SK-N-MC (cell line): ENCODE measurements at regions not wholly inside any gene's neighbourhood (a gene's known extent, or its start where the extent isn't known, plus 50 kb on each side); places are given as distances from the start of the nearest gene placed in this dataset.

Experiments used
- EZH2 ChIP-seq: fragments of 200-600 bp; sonication (generic); IDR thresholded peaks from one replicate; pipeline ENCODE4 v1.6.1; 2017; ENCODE audit warnings: antibody characterized with exemption
- FOXP2 ChIP-seq: optimal IDR thresholded peaks from 2 replicates; pipeline ENCODE3; 2011; ENCODE audit warnings: mild to moderate bottlenecking, moderate library complexity; ENCODE audit not compliant: insufficient read depth; ENCODE audit errors: extremely low read length, control extremely low read depth
- POLR2AphosphoS5 ChIP-seq: IDR thresholded peaks from 2 replicates; pipeline ENCODE4 v1.6.1; 2012; ENCODE audit warnings: mild to moderate bottlenecking, low read depth, low read length, borderline replicate concordance

GRCh38 chr1:166627558-166627957 lies 211.7 kb upstream of the POGK start:
- TF ChIP-seq EZH2 (no peak), POLR2AphosphoS5 (no peak), FOXP2 (no peak)
